Kidney (tissue), 13 donors: ENCODE measurements at regions not wholly inside any gene's neighbourhood (a gene's known extent, or its start where the extent isn't known, plus 50 kb on each side); places are given as distances from the start of the nearest gene placed in this dataset.

Experiments used
- DNase-seq, 5 donors: peaks; one replicate each; pipeline ENCODE4 v3.0.0-alpha.2; 2013 to 2020
- FAIRE-seq: peaks from 2 replicates; lab custom pipeline; 2012; peaks lifted over from hg19 to GRCh38; lab: Jason Lieb, UNC
- H3K27ac ChIP-seq, 2 donors: one replicate each; pipeline ENCODE4 v1.7.0; 2013; ENCODE audit warnings: low read depth in 2 of 2, low read length in 2 of 2, inconsistent platforms in 1 of 2
- H3K27me3 ChIP-seq: one replicate; pipeline ENCODE4 v1.7.1; 2013; ENCODE audit warnings: low read length, inconsistent platforms; ENCODE audit not compliant: control insufficient read depth, insufficient read depth
- H3K36me3 ChIP-seq, 3 donors: one replicate each; pipeline versions ENCODE4 v1.7.0 to v1.7.1; 2013; ENCODE audit warnings: low read length in 3 of 3, control low read depth in 1 of 3, inconsistent platforms in 1 of 3; ENCODE audit not compliant: insufficient read depth in 3 of 3, control insufficient read depth in 2 of 3
- H3K4me1 ChIP-seq, 3 donors: one replicate each; pipeline versions ENCODE4 v1.7.0 to v1.7.1; 2013; ENCODE audit warnings: low read length in 3 of 3, inconsistent platforms in 1 of 3, low read depth in 1 of 3; ENCODE audit not compliant: control insufficient read depth in 2 of 3, insufficient read depth in 2 of 3
- H3K4me3 ChIP-seq, 3 donors: one replicate each; pipeline versions ENCODE4 v1.7.0 to v1.8.1; 2013; ENCODE audit warnings: low read length in 3 of 3, control low read depth in 1 of 3, inconsistent platforms in 1 of 3
- H3K9ac ChIP-seq, 3 donors: one replicate each; pipeline versions ENCODE4 v1.7.0 to v1.7.1; 2013; ENCODE audit warnings: low read length in 3 of 3, control low read depth in 1 of 3, inconsistent platforms in 1 of 3
- H3K9me3 ChIP-seq, 3 donors: one replicate each; pipeline versions ENCODE4 v1.7.0 to v1.7.1; 2013; ENCODE audit warnings: low read length in 3 of 3, control low read depth in 1 of 3, inconsistent platforms in 1 of 3; ENCODE audit not compliant: control insufficient read depth in 2 of 3, insufficient read depth in 1 of 3
- intact Hi-C: fragments of 100-400 bp; cut with DNase I; formaldehyde crosslinking; loops from one replicate; pipeline ENCODE4 v1.11.1; 2022
- TF ChIP-seq, protein P1 (sequence below): IDR thresholded peaks from 3 replicates; pipeline ENCODE4 v1.5.1; 2012; ENCODE audit warnings: mild to moderate bottlenecking, moderate library complexity, borderline replicate concordance; ENCODE audit not compliant: insufficient read depth; ENCODE audit errors: extremely low read depth
- donor health status: control.
- donor health status: control.
- donor health status: control.
- donor health status: control.
- donor health status: control.
- donor health status: DM: yes; HTN: yes; CAD: no.
- donor health status: Normal renal cell carcinoma (clear cell type).

DNA sequence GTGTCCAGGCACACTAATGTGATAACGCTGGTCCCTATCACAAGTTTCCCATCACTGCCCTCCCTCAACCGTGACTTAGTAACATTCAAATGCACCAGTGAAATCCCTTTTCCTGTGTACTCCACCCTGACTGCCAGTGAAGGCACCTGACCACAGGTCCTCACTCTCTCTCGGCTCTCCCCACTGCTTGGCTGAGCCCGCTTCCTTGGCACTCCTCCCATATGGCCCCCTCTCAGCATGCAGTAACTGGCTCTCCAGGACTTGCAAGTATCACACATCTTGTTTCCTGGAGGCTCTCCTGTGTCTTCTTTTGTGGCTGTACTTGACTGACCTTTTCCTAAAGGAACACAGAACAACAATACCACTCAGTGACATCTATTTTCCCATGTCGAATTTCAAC lies 292.0 kb upstream of the ZNF608 start:
- Histone ChIP-seq H3K27me3 (no peaks in the 10 kb centered on the region), H3K27ac (no peak overlapping the region), H3K4me1 (peaks cover under 1 to 17% (median 5%) of the 10 kb centered on the region in 3 donors), H3K4me3 (no peak overlapping the region), H3K9me3 (no peaks in the 10 kb centered on the region), H3K36me3 (no peaks in the 10 kb centered on the region), H3K9ac (no peak overlapping the region)
- TF ChIP-seq, protein P1, sequence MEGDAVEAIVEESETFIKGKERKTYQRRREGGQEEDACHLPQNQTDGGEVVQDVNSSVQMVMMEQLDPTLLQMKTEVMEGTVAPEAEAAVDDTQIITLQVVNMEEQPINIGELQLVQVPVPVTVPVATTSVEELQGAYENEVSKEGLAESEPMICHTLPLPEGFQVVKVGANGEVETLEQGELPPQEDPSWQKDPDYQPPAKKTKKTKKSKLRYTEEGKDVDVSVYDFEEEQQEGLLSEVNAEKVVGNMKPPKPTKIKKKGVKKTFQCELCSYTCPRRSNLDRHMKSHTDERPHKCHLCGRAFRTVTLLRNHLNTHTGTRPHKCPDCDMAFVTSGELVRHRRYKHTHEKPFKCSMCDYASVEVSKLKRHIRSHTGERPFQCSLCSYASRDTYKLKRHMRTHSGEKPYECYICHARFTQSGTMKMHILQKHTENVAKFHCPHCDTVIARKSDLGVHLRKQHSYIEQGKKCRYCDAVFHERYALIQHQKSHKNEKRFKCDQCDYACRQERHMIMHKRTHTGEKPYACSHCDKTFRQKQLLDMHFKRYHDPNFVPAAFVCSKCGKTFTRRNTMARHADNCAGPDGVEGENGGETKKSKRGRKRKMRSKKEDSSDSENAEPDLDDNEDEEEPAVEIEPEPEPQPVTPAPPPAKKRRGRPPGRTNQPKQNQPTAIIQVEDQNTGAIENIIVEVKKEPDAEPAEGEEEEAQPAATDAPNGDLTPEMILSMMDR: no peak
- FAIRE-seq: no peak
- peak in 1 of 5 donors; percentile 70 for DNase-seq
- intact Hi-C loops: no loop called here

DNA sequence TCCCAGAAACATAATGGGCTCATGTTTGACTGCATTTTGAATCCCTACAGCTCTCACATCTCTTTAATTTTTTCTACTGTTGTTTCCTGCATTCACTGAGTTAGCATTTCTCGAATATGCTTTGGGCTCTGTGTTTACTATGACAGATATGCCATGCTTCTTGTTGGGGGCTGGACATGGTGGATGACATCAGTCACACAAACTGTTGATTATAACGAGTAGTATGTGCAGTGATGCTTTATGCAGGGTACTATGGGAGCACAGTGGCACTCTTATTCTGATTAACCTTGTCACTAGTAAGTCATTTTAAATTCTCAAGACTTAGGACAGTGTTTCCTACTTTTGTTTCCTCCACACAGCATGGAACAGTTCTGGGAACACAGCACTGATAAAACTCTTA lies 295.4 kb upstream of the ZNF608 start:
- TF ChIP-seq, protein P1: no peak
- no peaks in the 10 kb centered on the region for H3K9me3 ChIP-seq
- H3K27me3 ChIP-seq: no peaks in the 10 kb centered on the region
- no peak for FAIRE-seq
- peaks cover 11 to 24% (median 13%) of the 10 kb centered on the region in 3 donors for H3K4me1 ChIP-seq
- H3K36me3 ChIP-seq: no peaks in the 10 kb centered on the region
- H3K9ac ChIP-seq: no peak overlapping the region
- no peak overlapping the region for H3K27ac ChIP-seq
- intact Hi-C loops: no loop called here
- no peak for DNase-seq
- no peak overlapping the region for H3K4me3 ChIP-seq

DNA sequence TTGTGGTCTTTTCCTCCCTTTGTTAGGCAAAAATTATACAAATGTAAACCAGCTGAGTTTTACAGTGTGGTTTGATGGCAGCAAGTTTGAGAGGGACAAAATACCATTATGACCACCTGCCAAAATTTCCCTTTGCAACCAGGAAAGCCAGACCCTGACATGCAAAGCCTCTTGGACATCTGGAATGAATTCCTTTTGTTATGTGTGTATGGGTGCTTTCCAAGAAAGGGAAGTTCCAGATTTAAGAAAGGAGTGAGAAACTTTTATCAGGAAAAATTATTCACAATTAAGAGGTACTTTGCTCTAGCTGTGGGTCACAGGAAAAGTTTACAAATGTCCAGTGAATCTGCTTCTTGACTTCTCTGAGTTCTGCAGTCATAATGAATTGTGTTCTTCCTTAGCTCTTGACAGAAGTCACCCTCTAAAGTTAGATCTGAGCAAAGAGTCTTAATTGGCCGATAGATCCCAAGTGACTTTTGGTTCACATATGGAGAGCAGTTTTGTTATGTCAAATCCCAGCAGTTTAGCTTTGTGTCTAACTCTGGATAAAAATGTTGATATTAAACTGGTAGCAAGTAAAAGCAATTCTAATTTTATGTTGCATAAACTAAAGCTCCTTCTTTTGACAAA lies 295.9 kb upstream of the ZNF608 start:
- no peak overlapping the region for H3K9ac ChIP-seq
- H3K9me3 ChIP-seq: no peaks in the 10 kb centered on the region
- no peaks in the 10 kb centered on the region for H3K36me3 ChIP-seq
- intact Hi-C loops: no loop called here
- FAIRE-seq (no peak), DNase-seq (no peak)
- TF ChIP-seq, protein P1: no peak
- H3K4me3 ChIP-seq: no peak overlapping the region
- no peaks in the 10 kb centered on the region for H3K27me3 ChIP-seq
- H3K27ac ChIP-seq: no peak overlapping the region
- H3K4me1 ChIP-seq: peaks cover 11 to 24% (median 13%) of the 10 kb centered on the region in 3 donors
